ENCODE measurements at regions not wholly inside any gene's neighbourhood (a gene's known extent, or its start where the extent isn't known, plus 50 kb on each side); places are given as distances from the start of the nearest gene placed in this dataset.

- H3K4me1 ChIP-seq (replicated peaks in 1 of 4; ENCODE audit: control insufficient read depth in 3 of 4, insufficient read depth in 4 of 4, low read length in 3 of 4): no peaks in the 10 kb centered on the region
- no peak overlapping the region for H3K9ac ChIP-seq (replicated peaks in 1 of 4; ENCODE audit: extremely low read depth in 1 of 4, low read depth in 3 of 4, low read length in 3 of 4)
- no peak overlapping the region for H3K27ac ChIP-seq (ENCODE audit: low read depth, low read length)
- WGBS, 2 experiments (ENCODE audit: extremely low coverage in 1 of 2, insufficient coverage in 1 of 2, insufficient read length in 1 of 2, insufficient replicate concordance in 2 of 2, low coverage in 1 of 2, low lambda C conversion rate in 2 of 2, missing lambda C conversion rate in 1 of 2): 91% methylated on average over 3 of the region's 3 CpGs; no CpG with 5 or more reads in 1 of the 2 experiments
- no peak for TF ChIP-seq TAF7 (optimal IDR thresholded peaks at IDR 0.05; ENCODE audit: borderline replicate concordance, low read depth, low read length)
- H4K91ac ChIP-seq (replicated peaks; ENCODE audit: insufficient read length, low read length): no peak overlapping the region
- H2BK120ac ChIP-seq (replicated peaks; ENCODE audit: low read depth, low read length): no peak overlapping the region
- FAIRE-seq: no peak
- H3K18ac ChIP-seq (ENCODE audit: extremely low read depth, low read length): no peak overlapping the region
- CTCF ChIA-PET (ENCODE audit: partially characterized antibody): interaction anchor here (0.9 to 1.2 kb wide), 2 partner anchors 24 to 31 kb away, joined by 3 to 6 read pairs; no protein-coding TSS in a partner anchor
- peaks cover 9 to 12% of the 10 kb centered on the region in 2 experiments; a peak in 3 of 4 replicates for H3K9me3 ChIP-seq (ENCODE audit: insufficient read depth in 2 of 2, low read depth in 1 of 2, low read length in 1 of 2)
- no peak overlapping the region for H2BK20ac ChIP-seq (ENCODE audit: low read length)
- H2AFZ ChIP-seq (ENCODE audit: low read length): no peak overlapping the region
- no peak overlapping the region for H3K4ac ChIP-seq (replicated peaks; ENCODE audit: insufficient read length, low read depth, low read length)
- H3K14ac ChIP-seq (ENCODE audit: insufficient read length): no peak overlapping the region
- POLR2A ChIA-PET (ENCODE audit: partially characterized antibody): no interaction called here
- no peaks in the 10 kb centered on the region for H4K20me1 ChIP-seq (replicated peaks in 1 of 2; ENCODE audit: control insufficient read depth in 1 of 2, insufficient read depth in 2 of 2, low read length in 2 of 2)
- no peaks in the 10 kb centered on the region for H3K23me2 ChIP-seq (ENCODE audit: low read depth, low read length)
- H2BK5ac ChIP-seq (ENCODE audit: low read depth, low read length): no peak overlapping the region
- H2AK5ac ChIP-seq (ENCODE audit: low read depth, low read length): no peak overlapping the region
- H4K8ac ChIP-seq (ENCODE audit: extremely low read depth, insufficient read depth, low read length): no peak overlapping the region
- no peak overlapping the region for H2BK12ac ChIP-seq (ENCODE audit: low read depth, low read length)
- DNase-seq (ENCODE audit: low read depth in 1 of 2, low spot score in 2 of 2): no peak
- H3K56ac ChIP-seq (replicated peaks; ENCODE audit: insufficient read length, low read depth, low read length): no peak overlapping the region
- H3K79me1 ChIP-seq (ENCODE audit: low read depth, low read length): no peaks in the 10 kb centered on the region
- H3K4me3 ChIP-seq (ENCODE audit: extremely low read depth in 1 of 4, insufficient read depth in 2 of 4, low read depth in 3 of 4, low read length in 4 of 4): no peak overlapping the region
- H3K23ac ChIP-seq (ENCODE audit: insufficient read length): no peak overlapping the region
- H3K27me3 ChIP-seq (replicated peaks in 1 of 4; ENCODE audit: control insufficient read depth in 3 of 4, extremely low read depth in 1 of 4, insufficient read depth in 3 of 4, low read length in 3 of 4): no peaks in the 10 kb centered on the region
- no peak overlapping the region for H3K4me2 ChIP-seq (ENCODE audit: insufficient read depth in 1 of 2, low read depth in 2 of 2, low read length in 2 of 2)
- no peaks in the 10 kb centered on the region for H3K36me3 ChIP-seq (ENCODE audit: control insufficient read depth in 2 of 4, insufficient read depth in 4 of 4, low read length in 3 of 4)
- no peaks in the 10 kb centered on the region for H3K79me2 ChIP-seq (ENCODE audit: control insufficient read depth in 1 of 2, insufficient read depth in 2 of 2, low read length in 2 of 2)
- H4K5ac ChIP-seq (ENCODE audit: insufficient read length, low read depth, low read length): no peak overlapping the region
- no peak overlapping the region for H2BK15ac ChIP-seq (ENCODE audit: low read length)
Measured at GRCh38 chr2:16578081-16578480, 87.6 kb downstream of the CYRIA start.

Data from H1 (cell line).